ENCODE measurements at regions not wholly inside any gene's neighbourhood (a gene's known extent, or its start where the extent isn't known, plus 50 kb on each side); places are given as distances from the start of the nearest gene placed in this dataset.

GRCh38 chr12:115437061-115437567 lies 753.1 kb upstream of the TBX3 start:
- H3K4me3 ChIP-seq (ENCODE audit: low read depth in 2 of 2, low read length in 1 of 2): no peak overlapping the region
- H3K27me3 ChIP-seq (ENCODE audit: insufficient read depth): no peaks in the 10 kb centered on the region

More at GRCh38 chr12:115437061-115437567, 753.1 kb upstream of the TBX3 start:
- Histone ChIP-seq H3K4me2 (no peak overlapping the region), H3K36me3 (replicated peaks in 1 of 2; ENCODE audit: control insufficient read depth in 1 of 2, insufficient read depth in 2 of 2, low read length in 1 of 2) (no peaks in the 10 kb centered on the region), H3K27ac (ENCODE audit: low read depth in 2 of 2, low read length in 1 of 2) (no peak overlapping the region), H3K79me2 (ENCODE audit: insufficient read depth) (no peaks in the 10 kb centered on the region), H3K9ac (no peak overlapping the region), H4K20me1 (ENCODE audit: insufficient read depth) (no peaks in the 10 kb centered on the region), H3K9me2 (no peaks in the 10 kb centered on the region), H3F3A (replicated peaks; ENCODE audit: insufficient read depth) (no peaks in the 10 kb centered on the region), H3K9me3 (no peaks in the 10 kb centered on the region), H3K4me1 (ENCODE audit: control insufficient read depth in 1 of 2, insufficient read depth in 2 of 2, low read depth in 1 of 2, low read length in 1 of 2) (no peaks in the 10 kb centered on the region), H2AFZ (ENCODE audit: low read depth) (no peak overlapping the region)
- DNase-seq: no peak
- TF ChIP-seq CHD2 (IDR thresholded peaks at IDR 0.05; ENCODE audit: low read length, partially characterized antibody): no peak
- TF ChIP-seq EP300 (IDR thresholded peaks at IDR 0.05; ENCODE audit: borderline replicate concordance in 1 of 2, low read depth in 1 of 2, low read length in 1 of 2): no peak
- TF ChIP-seq RAD21 (IDR thresholded peaks at IDR 0.05; ENCODE audit: low read length): no peak
- TF ChIP-seq, protein P1, sequence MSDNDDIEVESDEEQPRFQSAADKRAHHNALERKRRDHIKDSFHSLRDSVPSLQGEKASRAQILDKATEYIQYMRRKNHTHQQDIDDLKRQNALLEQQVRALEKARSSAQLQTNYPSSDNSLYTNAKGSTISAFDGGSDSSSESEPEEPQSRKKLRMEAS (IDR thresholded peaks at IDR 0.05; ENCODE audit: low read depth): no peak
- TF ChIP-seq SMC3 (IDR thresholded peaks at IDR 0.05; ENCODE audit: low read depth, low read length): no peak
- TF ChIP-seq IRF3 (IDR thresholded peaks at IDR 0.05; ENCODE audit: low read depth, low read length): no peak
- TF ChIP-seq FOXJ3 (CRISPR knock-in tag; IDR thresholded peaks at IDR 0.05): no peak
- TF ChIP-seq USF2 (IDR thresholded peaks at IDR 0.05; ENCODE audit: borderline replicate concordance, low read depth, low read length): no peak
- TF ChIP-seq NRF1 (IDR thresholded peaks at IDR 0.05; ENCODE audit: low read depth, low read length): no peak
- TF ChIP-seq POLR2AphosphoS5 (IDR thresholded peaks at IDR 0.05; ENCODE audit: low read depth, low read length): no peak
- TF ChIP-seq EZH2phosphoT487 (IDR thresholded peaks at IDR 0.05; ENCODE audit: borderline replicate concordance, low read depth): no peak
- no peak for TF ChIP-seq JUND (IDR thresholded peaks at IDR 0.05)
- TF ChIP-seq RXRA (IDR thresholded peaks at IDR 0.05; ENCODE audit: borderline replicate concordance, low read depth): no peak
- TF ChIP-seq TCF12 (IDR thresholded peaks at IDR 0.05): no peak
- TF ChIP-seq, protein P2, sequence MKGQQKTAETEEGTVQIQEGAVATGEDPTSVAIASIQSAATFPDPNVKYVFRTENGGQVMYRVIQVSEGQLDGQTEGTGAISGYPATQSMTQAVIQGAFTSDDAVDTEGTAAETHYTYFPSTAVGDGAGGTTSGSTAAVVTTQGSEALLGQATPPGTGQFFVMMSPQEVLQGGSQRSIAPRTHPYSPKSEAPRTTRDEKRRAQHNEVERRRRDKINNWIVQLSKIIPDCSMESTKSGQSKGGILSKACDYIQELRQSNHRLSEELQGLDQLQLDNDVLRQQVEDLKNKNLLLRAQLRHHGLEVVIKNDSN (IDR thresholded peaks at IDR 0.05; ENCODE audit: borderline replicate concordance, low read depth): no peak
- TF ChIP-seq REST (IDR thresholded peaks at IDR 0.05; ENCODE audit: low read depth, low read length): no peak
- 84% methylated on average over 2 of the region's 5 CpGs for WGBS (ENCODE audit: low lambda C conversion rate)
- ChIA-PET POLR2A (no interaction called here), CTCF (no interaction called here)

All from SK-N-SH (cell line).